Lower leg skin (tissue), 3 donors: ENCODE measurements at regions not wholly inside any gene's neighbourhood (a gene's known extent, or its start where the extent isn't known, plus 50 kb on each side); places are given as distances from the start of the nearest gene placed in this dataset.

Source experiments
- POLR2A ChIP-seq, 2 donors: fragments of 450-650 bp; IDR thresholded peaks; one replicate each; pipeline ENCODE4 v1.6.1; 2016 to 2017; ENCODE audit warnings: antibody characterized with exemption in 2 of 2, mild to moderate bottlenecking in 1 of 2, moderate library complexity in 1 of 2
- TF ChIP-seq, protein P1 (sequence below), 3 donors: fragments of 450-650 bp; IDR thresholded peaks; one replicate each; pipeline ENCODE4 v1.5.1; 2016; ENCODE audit warnings: antibody characterized with exemption in 3 of 3, mild to moderate bottlenecking in 3 of 3, moderate library complexity in 2 of 3

DNA sequence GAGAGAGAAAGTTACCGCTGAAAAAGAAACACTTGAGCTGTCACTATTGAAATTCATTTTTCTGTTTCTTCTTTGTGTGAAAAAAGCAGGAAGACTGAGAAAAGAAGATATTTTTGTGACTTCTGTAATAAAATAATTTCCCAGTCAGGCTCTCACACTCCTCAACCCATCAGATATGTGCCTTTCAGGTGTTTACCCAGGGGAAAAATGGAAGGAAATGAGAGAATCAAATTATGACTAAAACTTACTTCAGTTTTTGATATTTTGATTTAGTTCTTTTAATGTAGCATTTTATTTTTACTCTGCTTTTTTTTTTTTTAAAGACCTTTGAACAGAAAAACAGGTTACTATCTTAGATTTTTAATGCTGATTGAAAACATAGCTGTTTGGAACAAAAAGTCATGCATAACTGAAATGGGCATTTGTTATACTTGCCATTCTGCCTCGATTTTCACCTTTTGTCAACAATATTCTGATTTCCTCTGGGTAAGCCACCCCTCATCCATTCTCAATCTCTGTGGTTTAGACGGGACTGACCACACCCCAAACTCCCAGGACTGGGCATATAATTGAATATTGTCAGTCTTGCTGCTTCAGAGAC, 133.2 kb upstream of the KRR1 start:
- no peak for TF ChIP-seq POLR2A (IDR thresholded peaks at IDR 0.05)
- TF ChIP-seq, protein P1, sequence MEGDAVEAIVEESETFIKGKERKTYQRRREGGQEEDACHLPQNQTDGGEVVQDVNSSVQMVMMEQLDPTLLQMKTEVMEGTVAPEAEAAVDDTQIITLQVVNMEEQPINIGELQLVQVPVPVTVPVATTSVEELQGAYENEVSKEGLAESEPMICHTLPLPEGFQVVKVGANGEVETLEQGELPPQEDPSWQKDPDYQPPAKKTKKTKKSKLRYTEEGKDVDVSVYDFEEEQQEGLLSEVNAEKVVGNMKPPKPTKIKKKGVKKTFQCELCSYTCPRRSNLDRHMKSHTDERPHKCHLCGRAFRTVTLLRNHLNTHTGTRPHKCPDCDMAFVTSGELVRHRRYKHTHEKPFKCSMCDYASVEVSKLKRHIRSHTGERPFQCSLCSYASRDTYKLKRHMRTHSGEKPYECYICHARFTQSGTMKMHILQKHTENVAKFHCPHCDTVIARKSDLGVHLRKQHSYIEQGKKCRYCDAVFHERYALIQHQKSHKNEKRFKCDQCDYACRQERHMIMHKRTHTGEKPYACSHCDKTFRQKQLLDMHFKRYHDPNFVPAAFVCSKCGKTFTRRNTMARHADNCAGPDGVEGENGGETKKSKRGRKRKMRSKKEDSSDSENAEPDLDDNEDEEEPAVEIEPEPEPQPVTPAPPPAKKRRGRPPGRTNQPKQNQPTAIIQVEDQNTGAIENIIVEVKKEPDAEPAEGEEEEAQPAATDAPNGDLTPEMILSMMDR (IDR thresholded peaks at IDR 0.05): no peak
